ENCODE measurements at regions not wholly inside any gene's neighbourhood (a gene's known extent, or its start where the extent isn't known, plus 50 kb on each side); places are given as distances from the start of the nearest gene placed in this dataset.

DNA sequence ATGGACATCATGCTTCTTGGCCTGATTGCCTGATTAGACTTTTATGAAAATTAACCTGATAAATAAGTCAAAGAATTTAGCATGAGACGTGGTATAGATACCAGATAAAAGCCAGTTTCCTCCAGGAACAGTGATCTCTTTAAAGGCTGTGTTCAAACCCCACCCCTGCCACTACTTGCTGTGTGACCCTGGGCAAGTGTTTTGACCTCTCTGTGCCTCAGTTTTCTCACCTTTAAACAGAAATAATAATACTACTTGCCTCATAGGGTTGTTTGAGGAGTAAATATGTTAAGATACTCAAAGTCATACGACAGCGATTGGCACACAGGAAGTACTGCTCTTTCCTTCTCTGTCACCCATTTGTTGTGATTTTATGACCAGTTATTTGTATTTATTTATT, 115.5 kb downstream of the MAF start:
- 88 to 89% methylated on average over 3 of the region's 3 CpGs for WGBS, 2 donors
- H3K36me3 ChIP-seq (ENCODE audit: control insufficient read depth in 1 of 2, insufficient read depth in 2 of 2, low read length in 1 of 2) = no peaks in the 10 kb centered on the region
- no peaks in the 10 kb centered on the region for H3K9me3 ChIP-seq (ENCODE audit: control insufficient read depth, low read length)
- H3K27ac ChIP-seq (ENCODE audit: low read depth in 1 of 2, low read length in 2 of 2) = no peak overlapping the region
- no peak for DNase-seq
- intact Hi-C loops (cut with DNase I) = no loop called here
- no peaks in the 10 kb centered on the region for H3K4me1 ChIP-seq (ENCODE audit: control insufficient read depth in 1 of 2, insufficient read depth in 2 of 2, low read length in 2 of 2)
- no peak for ATAC-seq (ENCODE audit: low FRiP score)
- no peaks in the 10 kb centered on the region for H3K27me3 ChIP-seq (ENCODE audit: control insufficient read depth in 1 of 2, insufficient read depth in 2 of 2, low read length in 1 of 2)
- H3K4me3 ChIP-seq (ENCODE audit: low read length in 2 of 2) = no peak overlapping the region

DNA sequence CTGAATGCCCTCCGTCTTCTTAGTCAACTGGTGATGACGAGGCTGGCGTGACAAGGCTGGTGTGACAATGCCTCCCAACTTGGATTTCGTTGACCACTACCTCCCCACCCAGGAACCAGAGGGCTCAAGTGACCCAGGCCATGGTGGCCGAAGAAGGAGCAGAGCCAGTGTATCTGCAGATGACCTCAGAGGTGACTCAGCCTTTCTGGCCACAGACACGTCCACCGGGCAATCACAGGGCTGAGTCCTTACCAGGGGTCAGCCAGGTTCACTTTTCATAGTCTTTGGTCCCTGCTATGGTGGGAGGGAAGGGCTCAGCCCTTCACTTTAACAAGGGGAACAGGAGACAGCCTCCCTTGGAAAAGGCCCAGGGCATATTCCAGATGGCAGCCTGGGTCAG, 116.3 kb downstream of the MAF start:
- WGBS, 2 donors = 77 to 81% methylated on average over 7 of the region's 7 CpGs
- Histone ChIP-seq H3K36me3 (ENCODE audit: control insufficient read depth in 1 of 2, insufficient read depth in 2 of 2, low read length in 1 of 2) (no peaks in the 10 kb centered on the region), H3K4me1 (ENCODE audit: control insufficient read depth in 1 of 2, insufficient read depth in 2 of 2, low read length in 2 of 2) (no peaks in the 10 kb centered on the region), H3K27me3 (ENCODE audit: control insufficient read depth in 1 of 2, insufficient read depth in 2 of 2, low read length in 1 of 2) (no peaks in the 10 kb centered on the region), H3K9me3 (ENCODE audit: control insufficient read depth, low read length) (no peaks in the 10 kb centered on the region), H3K4me3 (ENCODE audit: low read length in 2 of 2) (no peak overlapping the region), H3K27ac (ENCODE audit: low read depth in 1 of 2, low read length in 2 of 2) (no peak overlapping the region)
- no peak for ATAC-seq (ENCODE audit: low FRiP score)
- intact Hi-C loops (cut with DNase I) = no loop called here
- DNase-seq = no peak

DNA sequence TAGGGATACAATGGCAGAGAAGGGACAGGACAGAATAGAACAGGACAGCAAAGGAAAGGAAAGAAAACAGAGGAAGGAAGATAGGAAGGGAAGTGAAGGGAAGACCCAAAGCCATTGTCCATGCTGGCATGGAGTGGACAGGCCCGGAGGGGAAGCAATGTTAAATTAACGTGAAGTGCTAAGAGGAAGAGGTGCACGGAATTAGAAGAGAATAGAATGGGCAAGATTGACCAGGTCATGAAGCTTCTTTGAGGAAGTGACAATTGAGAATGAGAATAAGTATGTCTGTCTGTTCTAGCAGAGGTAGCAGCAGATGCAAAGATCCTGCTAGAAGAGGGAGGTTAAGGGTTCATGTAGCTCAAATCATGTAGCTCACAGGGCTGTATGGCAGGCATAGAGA, 117.2 kb downstream of the MAF start:
- no peaks in the 10 kb centered on the region for H3K27me3 ChIP-seq (ENCODE audit: control insufficient read depth in 1 of 2, insufficient read depth in 2 of 2, low read length in 1 of 2)
- WGBS, 2 donors = 89 to 91% methylated on average over 3 of the region's 3 CpGs
- H3K36me3 ChIP-seq (ENCODE audit: control insufficient read depth in 1 of 2, insufficient read depth in 2 of 2, low read length in 1 of 2) = no peaks in the 10 kb centered on the region
- no peaks in the 10 kb centered on the region for H3K9me3 ChIP-seq (ENCODE audit: control insufficient read depth, low read length)
- no peaks in the 10 kb centered on the region for H3K4me1 ChIP-seq (ENCODE audit: control insufficient read depth in 1 of 2, insufficient read depth in 2 of 2, low read length in 2 of 2)
- DNase-seq (no peak), ATAC-seq (ENCODE audit: low FRiP score) (no peak)
- intact Hi-C loops (cut with DNase I) = no loop called here
- H3K27ac ChIP-seq (ENCODE audit: low read depth in 1 of 2, low read length in 2 of 2) = no peak overlapping the region
- H3K4me3 ChIP-seq (ENCODE audit: low read length in 2 of 2) = no peak overlapping the region

DNA sequence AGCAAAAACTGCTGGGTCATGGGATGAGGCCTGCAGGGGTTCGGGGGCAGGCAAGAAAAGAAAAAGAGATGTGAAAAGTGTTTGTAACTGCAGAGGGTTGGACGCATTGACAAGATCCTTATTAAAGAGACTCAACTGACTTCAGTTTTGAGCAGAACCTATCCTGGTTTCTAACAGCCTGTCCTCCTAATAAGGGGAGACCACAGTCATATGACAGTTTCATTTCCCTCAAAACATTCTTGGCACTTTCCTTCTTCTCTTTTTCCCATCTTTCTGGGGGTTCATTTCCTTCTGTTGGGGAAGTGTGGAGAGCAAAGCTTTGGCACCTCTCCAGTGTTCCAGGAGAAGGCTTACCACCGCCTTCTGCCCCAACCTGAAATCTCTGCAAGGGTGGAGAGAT, 118.5 kb downstream of the MAF start:
- Histone ChIP-seq H3K36me3 (ENCODE audit: control insufficient read depth in 1 of 2, insufficient read depth in 2 of 2, low read length in 1 of 2) (no peaks in the 10 kb centered on the region), H3K4me3 (ENCODE audit: low read length in 2 of 2) (no peak overlapping the region), H3K4me1 (ENCODE audit: control insufficient read depth in 1 of 2, insufficient read depth in 2 of 2, low read length in 2 of 2) (no peaks in the 10 kb centered on the region), H3K9me3 (ENCODE audit: control insufficient read depth, low read length) (no peaks in the 10 kb centered on the region), H3K27me3 (ENCODE audit: control insufficient read depth in 1 of 2, insufficient read depth in 2 of 2, low read length in 1 of 2) (no peaks in the 10 kb centered on the region), H3K27ac (ENCODE audit: low read depth in 1 of 2, low read length in 2 of 2) (no peak overlapping the region)
- 63 to 86% methylated on average over 3 of the region's 3 CpGs for WGBS, 2 donors
- intact Hi-C loops (cut with DNase I) = no loop called here
- no peak for DNase-seq
- ATAC-seq (ENCODE audit: low FRiP score) = no peak

DNA sequence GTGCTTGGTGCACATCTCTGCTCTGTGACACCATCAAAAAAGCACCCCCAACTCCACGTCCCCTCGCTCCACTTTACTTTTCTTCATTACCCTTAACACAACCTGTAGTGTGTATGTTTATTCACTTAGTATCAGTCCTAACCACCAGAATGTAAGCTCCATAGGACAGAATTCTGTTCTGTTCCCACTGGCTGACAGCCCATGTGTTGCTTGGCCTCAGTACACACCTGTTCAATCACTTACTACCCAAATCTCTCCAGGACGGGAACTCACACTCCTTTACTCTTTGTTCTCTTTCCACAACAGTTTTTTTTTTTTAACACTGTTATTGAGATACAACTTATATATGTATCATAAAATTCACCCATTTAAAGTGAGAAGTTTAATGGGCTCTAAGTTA, 119.6 kb downstream of the MAF start:
- intact Hi-C loops (cut with DNase I) = no loop called here

DNA sequence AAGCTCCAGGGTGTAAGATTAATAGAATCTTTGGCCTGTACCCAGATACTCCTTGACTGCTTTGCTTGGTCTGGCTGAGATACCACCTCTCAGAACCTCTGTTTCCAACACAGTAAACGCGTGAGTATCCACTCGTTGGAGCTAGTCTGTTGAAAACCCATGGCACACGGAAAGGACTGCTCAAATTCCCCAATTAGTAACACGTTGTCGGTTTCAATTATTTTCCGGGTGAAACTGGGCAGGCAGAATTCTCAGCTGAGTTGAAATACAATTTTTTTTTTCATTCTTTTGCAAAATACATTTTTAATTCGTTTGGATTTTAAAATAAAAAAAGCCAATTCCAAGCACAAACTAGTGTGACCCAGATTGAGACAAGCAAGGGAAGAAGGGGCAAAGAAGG, 120.5 kb downstream of the MAF start:
- no peaks in the 10 kb centered on the region for H3K4me1 ChIP-seq (ENCODE audit: control insufficient read depth in 1 of 2, insufficient read depth in 2 of 2, low read length in 2 of 2)
- 62 to 64% methylated on average over 8 of the region's 8 CpGs for WGBS, 2 donors
- ATAC-seq (ENCODE audit: low FRiP score) (no peak), DNase-seq (no peak)
- no peaks in the 10 kb centered on the region for H3K36me3 ChIP-seq (ENCODE audit: control insufficient read depth in 1 of 2, insufficient read depth in 2 of 2, low read length in 1 of 2)
- no peaks in the 10 kb centered on the region for H3K27me3 ChIP-seq (ENCODE audit: control insufficient read depth in 1 of 2, insufficient read depth in 2 of 2, low read length in 1 of 2)
- H3K9me3 ChIP-seq (ENCODE audit: control insufficient read depth, low read length) = no peaks in the 10 kb centered on the region
- intact Hi-C loops (cut with DNase I) = no loop called here
- H3K27ac ChIP-seq (ENCODE audit: low read depth in 1 of 2, low read length in 2 of 2) = no peak overlapping the region
- no peak overlapping the region for H3K4me3 ChIP-seq (ENCODE audit: low read length in 2 of 2)

More for the DNA sequence above, 119.6 kb downstream of the MAF start:
- Histone ChIP-seq H3K27ac (ENCODE audit: low read depth in 1 of 2, low read length in 2 of 2) (no peak overlapping the region), H3K9me3 (ENCODE audit: control insufficient read depth, low read length) (no peaks in the 10 kb centered on the region), H3K36me3 (ENCODE audit: control insufficient read depth in 1 of 2, insufficient read depth in 2 of 2, low read length in 1 of 2) (no peaks in the 10 kb centered on the region), H3K4me3 (ENCODE audit: low read length in 2 of 2) (no peak overlapping the region), H3K4me1 (ENCODE audit: control insufficient read depth in 1 of 2, insufficient read depth in 2 of 2, low read length in 2 of 2) (no peaks in the 10 kb centered on the region), H3K27me3 (ENCODE audit: control insufficient read depth in 1 of 2, insufficient read depth in 2 of 2, low read length in 1 of 2) (no peaks in the 10 kb centered on the region)
- WGBS, 2 donors = 85 to 91% methylated on average over 3 of the region's 3 CpGs
- ATAC-seq (ENCODE audit: low FRiP score) (no peak), DNase-seq (no peak)

DNA sequence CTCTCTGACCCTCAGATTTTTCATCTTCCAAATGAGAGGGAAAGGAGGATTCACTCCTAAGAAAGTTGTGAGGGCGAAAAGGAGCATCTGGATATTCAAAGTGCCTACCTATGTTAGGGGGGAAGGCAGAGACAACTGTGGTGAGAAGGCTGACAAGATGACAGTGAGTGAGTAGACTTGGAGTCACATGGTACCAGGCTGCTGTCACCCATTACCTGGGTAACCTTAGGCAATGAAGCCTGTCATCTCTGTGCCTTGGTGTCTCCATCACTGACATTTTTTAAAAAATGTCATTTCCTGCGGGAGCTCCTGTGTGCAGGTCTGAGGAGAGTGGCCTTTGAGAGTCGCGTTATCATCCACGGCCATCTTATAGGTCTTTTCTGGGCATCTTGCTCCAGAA, 124.0 kb downstream of the MAF start:
- no peak overlapping the region for H3K4me3 ChIP-seq (ENCODE audit: low read length in 2 of 2)
- H3K27ac ChIP-seq (ENCODE audit: low read depth in 1 of 2, low read length in 2 of 2) = no peak overlapping the region
- ATAC-seq (ENCODE audit: low FRiP score) = no peak
- DNase-seq = no peak
- H3K36me3 ChIP-seq (ENCODE audit: control insufficient read depth in 1 of 2, insufficient read depth in 2 of 2, low read length in 1 of 2) = no peaks in the 10 kb centered on the region
- no peaks in the 10 kb centered on the region for H3K4me1 ChIP-seq (ENCODE audit: control insufficient read depth in 1 of 2, insufficient read depth in 2 of 2, low read length in 2 of 2)
- no peaks in the 10 kb centered on the region for H3K27me3 ChIP-seq (ENCODE audit: control insufficient read depth in 1 of 2, insufficient read depth in 2 of 2, low read length in 1 of 2)
- H3K9me3 ChIP-seq (ENCODE audit: control insufficient read depth, low read length) = peaks cover 1% of the 10 kb centered on the region
- 92 to 95% methylated on average over 5 of the region's 5 CpGs for WGBS, 2 donors
- intact Hi-C loops (cut with DNase I) = no loop called here

DNA sequence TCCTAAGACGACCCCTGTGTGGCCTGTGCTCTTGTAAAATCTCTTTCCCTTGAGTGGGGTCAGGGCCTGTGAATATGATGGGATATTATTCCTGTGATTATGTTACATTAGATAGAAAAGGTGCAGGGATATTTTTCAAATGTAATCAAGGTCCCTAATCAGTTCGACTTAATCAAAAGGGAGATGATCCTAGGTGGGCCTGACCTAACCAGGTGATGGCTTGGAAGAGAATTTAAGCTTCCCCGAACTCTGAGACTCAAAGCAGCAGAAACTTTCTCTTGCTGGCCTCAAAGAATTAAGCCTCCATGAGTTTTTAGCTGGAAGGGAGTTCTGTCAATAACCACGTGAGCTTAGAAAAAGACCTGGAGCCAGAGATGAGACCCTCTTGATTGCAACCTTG, 124.7 kb downstream of the MAF start:
- peaks cover 1% of the 10 kb centered on the region for H3K9me3 ChIP-seq (ENCODE audit: control insufficient read depth, low read length)
- DNase-seq = no peak
- no peaks in the 10 kb centered on the region for H3K36me3 ChIP-seq (ENCODE audit: control insufficient read depth in 1 of 2, insufficient read depth in 2 of 2, low read length in 1 of 2)
- H3K4me1 ChIP-seq (ENCODE audit: control insufficient read depth in 1 of 2, insufficient read depth in 2 of 2, low read length in 2 of 2) = no peaks in the 10 kb centered on the region
- no peak overlapping the region for H3K27ac ChIP-seq (ENCODE audit: low read depth in 1 of 2, low read length in 2 of 2)
- 90 to 91% methylated on average over 4 of the region's 4 CpGs for WGBS, 2 donors
- intact Hi-C loops (cut with DNase I) = no loop called here
- H3K4me3 ChIP-seq (ENCODE audit: low read length in 2 of 2) = no peak overlapping the region
- H3K27me3 ChIP-seq (ENCODE audit: control insufficient read depth in 1 of 2, insufficient read depth in 2 of 2, low read length in 1 of 2) = no peaks in the 10 kb centered on the region
- no peak for ATAC-seq (ENCODE audit: low FRiP score)

DNA sequence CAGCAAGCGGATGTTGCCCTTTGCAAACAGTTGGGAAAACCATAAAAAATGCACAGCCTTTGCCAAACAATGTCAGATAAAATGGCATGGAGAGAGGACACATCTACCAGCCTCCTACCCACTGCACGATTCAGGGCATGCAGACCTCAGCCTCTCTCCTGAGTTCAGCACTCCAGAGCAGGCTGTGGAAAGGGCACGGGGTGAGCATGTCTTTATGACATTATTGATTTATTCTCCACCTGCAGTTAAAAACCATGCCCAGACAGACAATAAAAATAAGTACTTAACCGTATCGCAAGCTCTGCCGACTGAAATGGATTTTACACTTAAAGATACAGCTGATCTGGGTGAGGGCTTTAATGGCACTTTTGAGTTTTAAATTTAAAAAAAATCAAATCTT, 127.1 kb downstream of the MAF start:
- 85 to 87% methylated on average over 6 of the region's 6 CpGs for WGBS, 2 donors
- Histone ChIP-seq H3K9me3 (ENCODE audit: control insufficient read depth, low read length) (peaks cover 1% of the 10 kb centered on the region), H3K36me3 (ENCODE audit: control insufficient read depth in 1 of 2, insufficient read depth in 2 of 2, low read length in 1 of 2) (no peaks in the 10 kb centered on the region), H3K4me3 (ENCODE audit: low read length in 2 of 2) (no peak overlapping the region), H3K4me1 (ENCODE audit: control insufficient read depth in 1 of 2, insufficient read depth in 2 of 2, low read length in 2 of 2) (no peaks in the 10 kb centered on the region), H3K27ac (ENCODE audit: low read depth in 1 of 2, low read length in 2 of 2) (no peak overlapping the region), H3K27me3 (ENCODE audit: control insufficient read depth in 1 of 2, insufficient read depth in 2 of 2, low read length in 1 of 2) (no peaks in the 10 kb centered on the region)
- ATAC-seq (ENCODE audit: low FRiP score) (no peak), DNase-seq (no peak)
- intact Hi-C loops (cut with DNase I) = no loop called here

All from aorta (tissue), 5 donors.